Mucosa of rectum (tissue), 2 donors: ENCODE measurements at regions not wholly inside any gene's neighbourhood (a gene's known extent, or its start where the extent isn't known, plus 50 kb on each side); places are given as distances from the start of the nearest gene placed in this dataset.

Experiments
- H3K27ac ChIP-seq, 2 donors: one replicate each; pipeline ENCODE4 v1.7.0; 2013; ENCODE audit warnings: inconsistent platforms in 2 of 2, low read depth in 2 of 2, low read length in 2 of 2
- H3K27me3 ChIP-seq, 2 donors: one replicate each; pipeline ENCODE4 v1.7.0; 2013; ENCODE audit warnings: low read length in 2 of 2; ENCODE audit not compliant: control insufficient read depth in 2 of 2, insufficient read depth in 2 of 2
- H3K36me3 ChIP-seq, 2 donors: one replicate each; pipeline ENCODE4 v1.7.0; 2013; ENCODE audit warnings: low read length in 2 of 2; ENCODE audit not compliant: control insufficient read depth in 2 of 2, insufficient read depth in 2 of 2
- H3K4me1 ChIP-seq, 2 donors: one replicate each; pipeline ENCODE4 v1.7.0; 2013; ENCODE audit warnings: low read length in 2 of 2, mild to moderate bottlenecking in 1 of 2; ENCODE audit not compliant: control insufficient read depth in 2 of 2, insufficient read depth in 2 of 2
- H3K4me3 ChIP-seq, 2 donors: one replicate each; pipeline ENCODE4 v1.7.0; 2013; ENCODE audit warnings: low read length in 2 of 2
- H3K9ac ChIP-seq, 2 donors: one replicate each; pipeline ENCODE4 v1.7.0; 2013; ENCODE audit warnings: low read length in 2 of 2, low read depth in 1 of 2, mild to moderate bottlenecking in 1 of 2
- H3K9me3 ChIP-seq, 2 donors: one replicate each; pipeline ENCODE4 v1.7.0; 2013; ENCODE audit warnings: low read length in 2 of 2; ENCODE audit not compliant: control insufficient read depth in 2 of 2
- donor health status: healthy.
- donor health status: Normal muscosa, but diverticular disease.

- Histone ChIP-seq H3K27ac (no peak overlapping the region), H3K27me3 (no peaks in the 10 kb centered on the region), H3K4me3 (no peak overlapping the region), H3K9me3 (no peaks in the 10 kb centered on the region), H3K36me3 (no peaks in the 10 kb centered on the region), H3K9ac (no peak overlapping the region), H3K4me1 (peaks cover 0 to 19% of the 10 kb centered on the region in 2 donors)
Measured at GRCh38 chr6:105568142-105568541, 165.3 kb upstream of the PREP start.

DNA sequence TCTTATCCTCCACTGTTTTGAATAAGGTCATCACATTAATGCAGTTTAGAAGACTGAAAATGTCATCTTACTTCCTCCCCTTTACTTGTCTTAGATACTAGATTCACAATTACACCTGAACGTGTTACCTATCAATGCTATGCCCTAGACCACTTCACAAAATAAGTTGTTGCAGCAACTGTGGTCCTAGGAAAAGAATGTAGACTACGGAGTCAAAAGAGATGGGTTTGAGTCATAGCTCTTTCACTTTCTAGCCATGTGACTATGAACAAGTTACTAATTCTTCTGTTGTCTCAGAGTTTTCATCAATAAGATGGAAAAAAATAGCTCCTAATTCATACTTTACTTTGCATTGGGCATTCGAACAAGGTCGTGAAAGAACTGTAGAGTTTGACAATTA lies 164.3 kb upstream of the PREP start:
- Histone ChIP-seq H3K4me1 (peaks cover 0 to 19% of the 10 kb centered on the region in 2 donors), H3K4me3 (no peak overlapping the region), H3K36me3 (no peaks in the 10 kb centered on the region), H3K9me3 (no peaks in the 10 kb centered on the region), H3K27me3 (no peaks in the 10 kb centered on the region), H3K27ac (no peak overlapping the region), H3K9ac (no peak overlapping the region)

DNA sequence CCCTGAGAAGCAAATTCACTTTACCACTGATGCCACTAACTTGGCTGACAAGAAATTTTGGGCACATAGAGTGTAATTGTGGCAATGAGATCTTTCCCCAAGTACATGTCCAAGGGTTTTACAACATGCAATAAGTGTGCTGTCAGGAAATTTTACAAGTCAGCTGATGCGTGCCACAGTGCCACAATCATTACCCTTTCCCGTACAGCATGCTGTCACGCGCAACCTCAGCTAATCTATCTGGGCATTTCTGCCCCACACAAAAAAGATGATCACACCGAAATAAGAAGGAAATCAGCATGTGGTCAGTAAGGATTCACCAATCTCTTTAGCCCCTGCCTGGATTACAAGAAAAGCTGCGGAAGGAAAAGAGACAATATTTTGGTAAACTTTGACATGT lies 163.6 kb upstream of the PREP start:
- no peak overlapping the region for H3K4me3 ChIP-seq
- H3K9me3 ChIP-seq, result no peaks in the 10 kb centered on the region
- no peak overlapping the region for H3K27ac ChIP-seq

DNA sequence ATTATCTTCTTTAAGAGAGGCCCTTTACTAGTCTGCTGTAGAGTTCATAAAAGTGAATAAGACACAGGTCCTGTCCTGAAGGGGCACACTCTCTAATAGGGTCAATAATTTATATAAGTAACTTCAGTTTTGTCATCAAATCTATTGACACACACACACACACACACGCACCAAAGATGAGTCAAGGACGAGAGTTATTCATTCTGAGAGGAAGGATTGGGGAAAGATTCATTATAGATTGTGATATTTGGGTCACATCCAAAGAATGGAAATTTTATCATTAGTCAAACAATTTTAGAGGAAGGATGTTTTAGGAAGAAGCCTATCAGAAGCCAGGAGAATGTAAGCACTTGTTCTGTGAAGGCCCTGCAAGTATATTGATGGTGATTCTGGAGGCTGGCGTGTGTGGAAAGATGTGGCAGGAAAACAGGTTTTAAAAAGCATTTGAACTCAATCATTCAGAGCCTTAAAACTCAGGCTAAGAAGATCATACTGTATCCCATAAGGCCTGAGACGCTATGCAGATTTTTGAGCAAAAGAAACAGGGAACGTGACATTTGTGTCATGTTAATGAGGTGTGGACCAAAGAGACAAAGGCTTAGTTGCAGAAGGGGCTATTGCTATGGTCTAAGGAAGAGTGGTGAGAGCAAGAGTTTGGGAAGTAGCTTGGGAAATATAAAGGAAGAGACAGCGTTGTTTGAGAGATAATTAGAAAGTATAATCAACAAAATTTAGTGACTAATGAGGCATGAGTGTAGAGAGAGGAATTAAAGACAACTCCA lies 161.4 kb upstream of the PREP start:
- H3K9ac ChIP-seq, result no peak overlapping the region
- no peak overlapping the region for H3K27ac ChIP-seq
- H3K36me3 ChIP-seq, result no peaks in the 10 kb centered on the region
- H3K27me3 ChIP-seq, result no peaks in the 10 kb centered on the region
- H3K4me3 ChIP-seq, result no peak overlapping the region
- no peaks in the 10 kb centered on the region for H3K9me3 ChIP-seq
- H3K4me1 ChIP-seq, result peaks cover 0 to 13% of the 10 kb centered on the region in 2 donors

More for the DNA sequence above, 163.6 kb upstream of the PREP start:
- H3K36me3 ChIP-seq, result no peaks in the 10 kb centered on the region
- H3K9ac ChIP-seq, result no peak overlapping the region
- H3K4me1 ChIP-seq, result peaks cover 0 to 19% of the 10 kb centered on the region in 2 donors
- H3K27me3 ChIP-seq, result no peaks in the 10 kb centered on the region

DNA sequence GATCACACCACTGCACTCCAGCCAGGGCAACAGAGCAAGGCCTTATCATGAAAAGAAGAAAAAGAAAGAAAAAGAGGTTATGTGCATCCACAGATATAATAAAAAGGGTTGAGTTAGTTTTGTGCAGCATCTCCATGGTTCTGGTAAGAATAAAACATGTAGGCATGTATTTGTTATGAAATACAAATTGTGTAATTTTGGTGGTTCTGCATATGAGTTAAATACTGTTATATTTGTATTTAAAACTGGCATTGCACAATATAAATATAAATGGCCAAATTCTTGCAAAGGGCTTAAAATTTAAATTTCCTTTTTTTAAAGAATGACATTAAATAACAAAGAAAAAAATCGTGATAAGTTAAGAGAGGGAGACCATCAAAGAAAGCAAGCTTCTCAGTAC lies 159.1 kb upstream of the PREP start:
- no peak overlapping the region for H3K9ac ChIP-seq
- no peaks in the 10 kb centered on the region for H3K9me3 ChIP-seq
- no peaks in the 10 kb centered on the region for H3K27me3 ChIP-seq
- peaks cover 0 to 10% of the 10 kb centered on the region in 2 donors for H3K4me1 ChIP-seq
- no peak overlapping the region for H3K27ac ChIP-seq
- no peaks in the 10 kb centered on the region for H3K36me3 ChIP-seq
- no peak overlapping the region for H3K4me3 ChIP-seq

- H3K27me3 ChIP-seq, result no peaks in the 10 kb centered on the region
Measured at GRCh38 chr6:105561486-105561885, 158.6 kb upstream of the PREP start.

GRCh38 chr6:105560611-105561066 lies 157.8 kb upstream of the PREP start:
- no peaks in the 10 kb centered on the region for H3K9me3 ChIP-seq
- no peaks in the 10 kb centered on the region for H3K36me3 ChIP-seq
- no peak overlapping the region for H3K4me3 ChIP-seq
- no peaks in the 10 kb centered on the region for H3K4me1 ChIP-seq
- H3K27ac ChIP-seq, result no peak overlapping the region
- no peak overlapping the region for H3K9ac ChIP-seq
- no peaks in the 10 kb centered on the region for H3K27me3 ChIP-seq

More at GRCh38 chr6:105561486-105561885, 158.6 kb upstream of the PREP start:
- Histone ChIP-seq H3K4me1 (peaks cover 0 to 5% of the 10 kb centered on the region in 2 donors), H3K27ac (no peak overlapping the region), H3K4me3 (no peak overlapping the region), H3K36me3 (no peaks in the 10 kb centered on the region), H3K9ac (no peak overlapping the region), H3K9me3 (no peaks in the 10 kb centered on the region)

DNA sequence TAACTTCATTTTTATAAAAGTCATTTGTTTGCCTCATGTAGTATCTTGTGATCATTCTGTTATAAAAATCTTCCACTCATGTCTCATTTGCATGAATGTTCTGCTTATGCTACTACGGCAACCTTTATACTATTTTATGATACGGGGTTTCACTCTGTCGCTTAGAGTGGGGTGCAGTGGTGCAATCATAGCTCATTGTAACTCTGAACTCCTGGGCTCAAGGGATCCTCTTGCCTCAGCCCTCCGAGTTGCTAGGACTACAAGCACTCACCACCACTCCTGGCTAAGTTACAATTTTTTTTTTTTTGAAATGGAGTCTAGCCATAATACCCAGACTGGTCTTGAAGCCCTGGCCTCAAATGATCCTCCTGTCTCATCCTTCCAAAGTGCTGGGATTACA lies 154.4 kb upstream of the PREP start:
- Histone ChIP-seq H3K9ac (no peak overlapping the region), H3K4me3 (no peak overlapping the region), H3K27me3 (no peaks in the 10 kb centered on the region)

GRCh38 chr6:105553171-105553570 lies 150.3 kb upstream of the PREP start:
- Histone ChIP-seq H3K4me1 (peaks cover 3 to 12% of the 10 kb centered on the region in 2 donors), H3K4me3 (peak overlapping the region in 1 of 2 donors; percentile 18), H3K36me3 (no peaks in the 10 kb centered on the region), H3K27ac (peak overlapping the region in 1 of 2 donors; percentile 53), H3K9ac (no peak overlapping the region), H3K27me3 (no peaks in the 10 kb centered on the region), H3K9me3 (no peaks in the 10 kb centered on the region)

More for the DNA sequence above, 154.4 kb upstream of the PREP start:
- Histone ChIP-seq H3K36me3 (no peaks in the 10 kb centered on the region), H3K27ac (no peak overlapping the region), H3K4me1 (peaks cover 3 to 12% of the 10 kb centered on the region in 2 donors), H3K9me3 (no peaks in the 10 kb centered on the region)

DNA sequence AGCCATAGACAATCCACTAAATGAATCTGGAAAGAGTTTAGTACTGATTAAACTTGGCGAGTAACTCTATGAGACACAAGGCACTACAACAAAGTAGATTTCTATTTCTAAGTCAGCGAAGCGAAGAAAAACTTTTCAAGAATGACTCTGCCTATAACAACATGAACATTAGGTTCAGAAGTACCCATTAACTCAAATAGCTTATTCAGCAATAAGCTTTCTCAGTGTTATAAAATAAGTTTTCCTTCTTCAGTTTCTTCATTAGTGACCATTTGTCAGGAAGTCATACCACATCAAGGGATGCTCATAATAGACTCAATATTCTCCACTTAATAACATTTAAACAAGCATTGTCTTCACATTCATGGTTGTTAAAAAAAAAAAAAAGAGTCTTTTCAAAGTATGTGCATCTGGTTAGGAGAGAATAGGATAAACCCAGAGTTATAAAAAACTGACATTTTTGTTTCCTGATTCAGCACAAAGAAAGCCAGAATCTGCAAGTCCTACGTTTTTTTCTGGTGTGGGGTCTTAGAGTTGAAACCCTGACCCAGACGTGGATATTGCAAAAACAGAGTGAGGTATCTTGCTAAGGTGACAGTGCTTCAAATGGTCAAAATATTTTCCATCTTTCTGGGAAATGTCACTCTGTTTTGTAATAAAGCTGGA lies 148.2 kb upstream of the PREP start:
- no peak overlapping the region for H3K4me3 ChIP-seq
- H3K36me3 ChIP-seq, result no peaks in the 10 kb centered on the region
- no peak overlapping the region for H3K9ac ChIP-seq
- no peaks in the 10 kb centered on the region for H3K27me3 ChIP-seq
- H3K4me1 ChIP-seq, result peaks cover 3 to 12% of the 10 kb centered on the region in 2 donors
- no peaks in the 10 kb centered on the region for H3K9me3 ChIP-seq
- H3K27ac ChIP-seq, result peak overlapping the region in 1 of 2 donors; percentile 49
